NCI-H524 treated with DMSO at 0.1 percent for 48 hours (cell line): ENCODE measurements at regions not wholly inside any gene's neighbourhood (a gene's known extent, or its start where the extent isn't known, plus 50 kb on each side); places are given as distances from the start of the nearest gene placed in this dataset.

Source experiments
- DNase-seq: peaks from one replicate; lab custom pipeline; 2025; lab: John Stamatoyannopoulos, UW

DNA sequence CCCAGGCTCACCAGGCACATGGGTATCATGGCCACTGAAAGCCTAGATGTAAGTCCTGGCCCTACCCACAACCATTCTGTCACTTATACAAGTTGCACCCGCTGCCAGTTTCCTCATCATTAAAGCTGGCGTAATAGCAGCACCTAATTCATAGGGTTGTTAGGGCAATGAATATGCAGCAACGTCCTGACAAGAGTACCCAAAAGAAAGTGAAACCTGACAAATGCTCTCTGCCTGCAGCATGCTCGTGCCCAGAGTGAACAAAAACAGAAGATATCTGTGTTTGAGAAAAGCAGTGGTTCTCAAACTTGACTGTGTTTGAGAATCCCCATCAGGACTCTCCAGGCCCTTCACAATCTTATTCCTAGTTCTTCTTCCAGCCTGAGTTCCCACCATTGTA lies 632.4 kb downstream of the SEMA5A start:
- no peak for DNase-seq

DNA sequence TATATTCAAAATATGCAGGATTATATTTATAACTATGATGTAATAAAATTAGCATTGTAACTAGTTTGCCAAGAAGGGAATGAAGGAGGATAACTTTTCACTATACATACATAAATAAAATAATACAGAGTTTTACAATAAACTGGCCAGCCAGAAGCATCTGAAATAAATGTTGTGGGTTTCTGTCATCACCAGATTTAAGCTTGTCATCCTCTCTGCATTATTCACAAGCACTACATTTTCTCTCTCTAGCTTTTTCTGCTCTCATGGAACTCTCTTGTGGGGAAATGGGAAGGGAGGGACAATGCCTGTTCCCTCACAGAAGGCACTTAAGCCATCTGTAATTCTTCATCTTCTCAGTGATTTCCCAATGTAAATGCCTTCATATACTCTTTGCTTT lies 626.8 kb downstream of the SEMA5A start:
- DNase-seq: no peak

DNA sequence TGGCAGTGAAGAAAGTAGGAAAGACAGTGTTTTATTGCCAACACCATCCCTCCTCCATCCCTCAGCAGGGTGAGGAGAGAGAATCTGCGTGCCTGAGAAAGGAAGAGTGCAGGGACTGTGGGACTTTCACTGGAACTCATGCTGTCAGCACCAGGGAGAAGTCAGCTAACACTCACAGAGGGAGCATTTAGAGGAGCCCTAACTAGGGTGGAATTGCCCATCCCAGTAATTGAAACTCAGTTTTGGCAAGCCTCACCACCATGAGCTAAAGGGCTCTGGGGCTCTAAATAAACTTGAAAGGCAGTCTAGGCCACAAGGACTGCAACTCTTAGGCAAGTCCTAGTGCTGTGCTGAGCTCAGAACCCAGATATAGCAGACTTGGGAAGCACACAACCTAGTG lies 622.3 kb downstream of the SEMA5A start:
- no peak for DNase-seq

DNA sequence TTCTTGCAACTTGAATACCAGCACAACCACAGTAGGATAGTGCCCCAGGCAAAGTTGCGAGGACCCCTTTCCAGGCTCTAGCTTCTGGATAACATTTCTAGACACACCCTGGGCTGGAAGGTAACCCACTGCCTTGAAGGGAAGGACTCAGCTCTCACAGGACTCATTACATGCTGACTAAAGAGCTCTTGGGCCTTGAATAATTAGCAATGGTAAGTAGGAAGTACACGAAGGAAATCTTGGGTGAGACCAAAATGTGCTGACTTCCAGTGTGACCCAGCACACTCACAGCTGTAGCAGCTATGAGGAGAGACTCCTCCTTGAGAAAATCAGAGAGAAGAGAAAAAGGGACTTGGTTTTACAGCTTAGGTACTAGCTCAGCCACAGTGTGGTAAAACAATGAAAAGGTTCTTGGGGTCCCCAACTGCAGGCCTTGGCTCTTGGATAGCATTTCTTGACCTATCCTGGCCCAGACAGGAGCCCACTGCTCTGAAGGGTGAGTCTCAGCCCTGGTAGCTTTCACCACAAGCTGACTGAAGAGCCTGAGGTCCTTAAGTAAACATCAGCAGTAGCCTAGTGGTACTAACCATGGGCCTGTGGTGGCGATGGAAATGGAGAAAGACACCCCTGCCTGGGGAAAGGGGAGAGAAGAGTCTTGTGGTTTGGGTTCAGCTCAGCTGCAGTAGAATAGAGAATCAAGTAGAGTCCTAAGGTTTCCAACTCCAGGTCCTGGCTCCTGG lies 621.7 kb downstream of the SEMA5A start:
- no peak for DNase-seq

DNA sequence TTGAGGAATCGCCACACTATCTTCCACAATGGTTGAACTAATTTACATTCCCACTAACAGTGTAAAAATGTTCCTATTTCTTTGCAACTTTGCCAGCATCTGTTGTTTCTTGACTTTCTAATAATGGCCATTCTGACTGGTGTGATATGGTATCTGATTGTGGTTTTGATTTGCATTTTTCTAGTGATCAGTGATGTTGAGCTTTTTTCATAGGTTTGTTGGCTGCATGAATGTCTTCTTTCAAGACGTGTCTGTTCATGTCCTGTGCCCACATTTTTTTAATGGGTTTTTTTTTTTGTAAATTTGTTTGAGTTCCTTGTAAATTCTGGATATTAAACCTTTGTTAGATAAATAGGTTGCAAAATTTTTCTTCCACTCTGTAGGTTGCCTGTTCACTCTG lies 615.9 kb downstream of the SEMA5A start:
- no peak for DNase-seq

DNA sequence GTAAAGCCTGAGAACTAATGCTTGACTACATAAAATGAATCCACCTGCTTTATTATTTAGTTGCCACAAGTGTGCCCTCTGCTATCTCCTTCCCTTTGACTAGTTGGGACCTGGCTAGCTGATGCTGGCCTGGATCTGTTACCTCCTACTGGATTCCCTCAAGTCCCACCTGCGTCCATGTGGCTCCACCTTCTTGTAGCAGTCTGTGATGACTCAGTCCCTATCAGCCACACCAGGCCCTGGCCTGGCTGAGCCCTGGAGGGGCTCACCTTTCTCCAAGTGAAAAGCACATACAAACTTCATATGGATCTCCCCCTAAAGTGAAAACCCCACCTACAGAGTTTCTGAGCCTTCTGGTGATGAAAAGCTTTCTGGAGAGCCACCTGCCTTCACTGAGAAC lies 611.4 kb downstream of the SEMA5A start:
- no peak for DNase-seq

DNA sequence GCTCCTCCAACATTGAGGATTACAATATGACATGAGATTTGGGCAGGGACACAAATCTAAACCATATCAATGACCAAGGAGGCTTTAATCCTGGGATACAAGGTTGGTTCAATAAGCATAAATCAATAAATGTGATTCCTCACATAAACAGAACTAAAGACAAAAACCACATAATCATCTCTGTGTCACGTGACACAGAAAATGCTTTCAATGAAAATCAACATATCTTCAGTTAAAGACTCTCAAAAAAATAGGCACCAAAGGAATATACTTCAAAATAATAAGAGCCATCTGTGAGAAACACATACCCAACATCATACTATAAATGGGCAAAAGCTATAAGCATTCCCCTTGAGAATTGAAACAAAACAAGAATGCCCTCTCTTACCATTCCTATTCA lies 604.9 kb downstream of the SEMA5A start:
- no peak for DNase-seq

DNA sequence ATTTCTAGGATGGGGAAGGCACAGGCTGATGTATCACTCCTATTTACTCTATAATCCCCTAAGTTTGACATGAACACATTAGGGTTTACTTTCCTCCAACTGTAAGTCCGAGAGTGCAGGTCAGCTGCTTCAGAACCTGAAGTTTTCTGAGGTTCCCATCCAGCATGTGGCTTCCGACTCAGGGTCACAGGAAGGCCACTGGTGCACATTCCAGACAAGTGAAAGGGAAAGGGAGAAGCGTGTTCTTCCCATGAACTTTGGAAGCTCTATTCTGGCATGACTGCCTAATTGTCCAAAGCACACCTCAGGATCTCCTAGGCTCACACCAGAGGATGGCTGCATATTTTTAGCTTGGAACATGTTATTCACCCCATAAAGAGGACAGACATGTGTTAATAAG lies 602.6 kb downstream of the SEMA5A start:
- DNase-seq: no peak

DNA sequence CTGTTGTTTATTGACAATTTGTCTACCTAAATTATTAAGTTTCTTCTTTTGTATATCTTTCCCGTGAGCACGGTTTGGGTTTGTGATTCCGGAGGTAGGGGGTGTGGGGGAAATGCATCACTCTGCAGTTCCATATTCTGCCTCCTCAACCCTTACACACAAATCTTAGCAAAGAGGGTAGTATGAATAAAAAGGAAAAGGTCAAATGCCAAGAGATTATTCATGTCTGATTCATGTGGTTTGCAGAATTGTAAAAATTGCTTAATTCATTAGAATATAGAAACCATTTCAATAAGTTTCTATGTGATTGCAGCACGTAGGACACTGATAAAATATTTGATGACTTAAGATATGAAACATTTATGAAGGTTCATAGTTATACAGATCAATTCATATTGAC lies 601.9 kb downstream of the SEMA5A start:
- DNase-seq: no peak

DNA sequence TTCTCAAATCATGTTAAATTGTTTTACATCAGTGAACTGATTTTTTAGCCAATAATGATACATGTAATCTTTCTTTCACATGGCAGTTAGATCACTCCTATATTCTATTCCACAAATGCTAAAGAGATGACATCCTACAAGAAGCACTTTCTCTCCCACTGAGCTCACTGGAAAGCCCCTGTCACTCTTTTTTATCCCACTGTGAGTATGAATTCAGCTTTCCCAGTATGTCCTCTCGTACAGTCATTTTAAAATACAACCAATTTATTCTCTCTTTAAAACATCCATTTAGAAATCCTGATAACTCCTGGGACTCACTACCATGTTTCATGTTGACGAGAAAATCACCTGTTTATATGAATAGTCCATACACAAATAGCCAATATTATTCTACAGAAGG lies 599.9 kb downstream of the SEMA5A start:
- DNase-seq: no peak

DNA sequence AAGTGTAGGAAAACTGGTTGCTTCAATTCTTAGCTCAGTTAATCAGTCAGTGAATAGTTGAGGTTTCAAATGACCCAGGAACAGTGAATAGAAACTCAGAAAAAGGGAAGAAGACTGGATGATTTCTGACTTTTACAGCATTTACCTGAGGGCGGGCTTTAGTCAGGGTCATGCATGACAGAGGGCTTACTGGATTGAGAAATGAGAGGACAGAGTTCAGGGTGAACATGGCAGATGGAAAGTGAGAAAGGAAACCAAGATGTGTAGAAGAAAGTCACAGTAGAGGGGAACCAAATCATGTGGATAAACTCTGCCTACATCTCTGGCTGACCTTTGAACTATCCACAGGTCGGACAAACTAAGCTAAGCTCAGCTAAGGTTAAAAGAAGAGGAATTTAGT lies 596.0 kb downstream of the SEMA5A start:
- no peak for DNase-seq

DNA sequence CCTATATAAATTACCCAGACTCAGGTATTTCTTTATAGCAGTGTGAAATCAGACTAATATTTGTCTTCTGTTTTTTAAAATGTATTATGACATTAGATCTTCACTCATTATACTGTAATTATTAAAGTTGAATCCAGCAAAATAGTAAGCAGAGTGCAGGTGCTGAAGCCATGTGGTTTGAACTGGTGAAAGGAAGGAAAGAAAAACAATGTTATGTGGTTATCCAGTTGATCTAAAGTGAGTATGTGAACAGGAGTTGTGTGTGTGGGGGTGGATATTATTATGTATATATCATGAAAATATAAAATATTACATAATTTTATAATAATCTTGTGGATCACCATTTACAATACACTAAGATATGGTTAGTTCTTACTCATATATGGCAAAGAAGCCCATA lies 593.7 kb downstream of the SEMA5A start:
- DNase-seq: no peak

DNA sequence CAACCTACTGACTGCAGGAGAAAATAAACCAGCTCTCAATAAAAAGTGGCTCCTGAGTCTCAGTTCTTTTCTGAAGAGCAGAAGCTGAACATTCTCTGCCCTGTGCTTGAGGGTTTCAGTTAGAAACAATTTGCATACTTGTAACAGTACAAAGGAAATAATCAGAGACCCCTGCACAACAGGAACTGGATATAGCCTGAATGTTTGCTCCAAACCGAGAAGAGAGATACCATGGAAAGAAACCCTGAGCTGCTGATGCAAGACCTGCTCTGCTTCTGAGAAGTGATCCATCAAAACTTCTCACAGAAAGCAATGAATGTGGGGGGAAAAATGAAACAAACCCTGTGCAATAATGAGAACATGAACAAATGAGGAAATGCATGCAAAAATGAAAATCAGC lies 592.9 kb downstream of the SEMA5A start:
- no peak for DNase-seq

DNA sequence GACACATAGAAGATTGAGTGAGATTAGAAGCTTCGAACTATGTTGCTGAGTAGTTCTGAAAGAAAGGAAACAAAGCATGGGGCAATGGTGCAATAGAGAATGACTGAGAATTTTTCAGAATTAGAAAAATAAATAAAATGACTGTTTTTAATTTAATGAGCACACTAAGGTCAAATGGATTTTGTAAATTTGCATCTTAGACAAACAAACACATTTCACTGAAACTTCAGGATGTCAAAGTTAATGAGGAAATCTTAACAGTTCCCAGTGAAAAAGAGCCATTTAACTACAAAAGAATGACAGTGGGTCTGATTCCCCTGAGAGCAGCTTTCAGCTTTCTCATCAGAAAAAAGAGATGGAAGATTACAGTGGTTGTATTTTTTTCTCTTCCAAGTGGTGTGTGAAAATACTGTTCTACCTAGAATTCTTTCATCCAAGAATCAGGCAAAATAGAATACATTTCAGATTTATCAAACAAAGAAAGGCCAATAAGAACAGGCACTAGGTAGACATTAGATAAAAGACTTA lies 591.9 kb downstream of the SEMA5A start:
- no peak for DNase-seq

DNA sequence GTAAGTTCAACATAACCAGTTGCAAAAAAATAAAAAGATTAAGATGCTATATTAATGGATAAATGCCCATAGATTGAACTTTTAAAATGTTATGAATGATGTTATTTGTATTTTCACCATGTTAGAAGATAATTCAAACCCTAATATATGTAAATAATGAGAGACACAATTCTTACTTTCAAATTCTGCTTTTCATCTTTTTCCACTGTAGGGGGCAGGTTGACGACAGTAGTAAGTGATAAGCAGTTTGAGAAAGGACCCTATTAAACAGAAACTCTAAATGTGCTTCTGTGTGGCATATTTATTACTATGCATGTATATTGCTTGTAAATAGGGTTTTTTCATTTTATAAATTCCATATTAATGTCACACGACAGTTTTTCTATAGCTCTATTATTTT lies 591.1 kb downstream of the SEMA5A start:
- DNase-seq: no peak

DNA sequence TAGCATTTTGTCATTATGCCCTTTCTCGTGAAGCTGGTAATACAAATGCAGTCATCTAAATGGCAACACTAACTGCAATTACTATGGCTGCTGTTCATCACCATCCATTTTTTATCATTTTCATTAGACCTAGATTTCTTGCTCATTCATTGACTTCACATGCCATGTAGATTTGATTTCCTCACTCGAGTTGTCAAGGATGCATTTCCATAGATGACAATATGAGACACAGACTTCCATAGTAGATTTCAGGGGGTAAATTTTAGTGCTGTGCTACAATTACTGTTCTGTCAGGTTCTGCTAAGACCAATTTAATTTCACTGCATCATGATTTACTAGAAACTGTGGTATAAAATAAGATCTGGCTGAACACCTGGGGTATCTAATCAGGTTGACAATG lies 589.2 kb downstream of the SEMA5A start:
- DNase-seq: no peak

DNA sequence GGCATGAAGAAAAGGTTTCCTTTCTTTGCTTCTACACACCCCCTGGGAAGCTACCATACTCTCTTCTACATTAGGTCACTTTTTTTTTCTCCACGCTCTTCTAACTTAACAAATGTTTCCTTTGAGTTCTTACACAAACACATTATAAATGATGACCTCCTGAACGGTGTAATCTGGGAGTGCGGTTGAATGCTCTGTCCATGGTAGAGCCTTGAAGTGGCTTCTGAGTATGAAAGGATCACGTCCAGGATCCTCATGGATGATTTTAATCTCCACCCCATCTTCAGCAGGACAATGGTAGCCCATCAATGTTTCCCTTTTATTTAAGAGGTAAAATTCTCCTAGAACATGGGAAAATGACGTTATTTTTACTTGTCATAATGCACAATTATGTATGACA lies 587.3 kb downstream of the SEMA5A start:
- no peak for DNase-seq

DNA sequence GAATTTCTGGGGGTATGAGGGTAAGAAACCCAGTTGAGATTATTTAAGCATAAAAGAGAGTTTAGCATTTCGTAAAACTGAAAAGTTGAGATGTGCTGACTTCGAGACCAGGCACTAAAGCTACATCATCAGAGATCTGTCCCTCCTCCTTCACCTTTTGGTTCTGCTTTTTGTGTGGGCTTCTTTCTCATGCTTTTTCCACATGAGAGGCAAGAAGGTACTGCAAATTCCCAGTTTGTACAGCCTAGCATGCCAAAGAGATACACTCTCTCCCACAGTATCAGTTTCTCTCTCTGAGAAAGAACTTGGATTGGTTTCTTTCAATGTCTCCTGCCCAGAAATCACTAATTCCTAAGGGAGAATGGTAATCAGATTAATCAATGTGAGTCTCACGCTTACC lies 584.7 kb downstream of the SEMA5A start:
- no peak for DNase-seq

DNA sequence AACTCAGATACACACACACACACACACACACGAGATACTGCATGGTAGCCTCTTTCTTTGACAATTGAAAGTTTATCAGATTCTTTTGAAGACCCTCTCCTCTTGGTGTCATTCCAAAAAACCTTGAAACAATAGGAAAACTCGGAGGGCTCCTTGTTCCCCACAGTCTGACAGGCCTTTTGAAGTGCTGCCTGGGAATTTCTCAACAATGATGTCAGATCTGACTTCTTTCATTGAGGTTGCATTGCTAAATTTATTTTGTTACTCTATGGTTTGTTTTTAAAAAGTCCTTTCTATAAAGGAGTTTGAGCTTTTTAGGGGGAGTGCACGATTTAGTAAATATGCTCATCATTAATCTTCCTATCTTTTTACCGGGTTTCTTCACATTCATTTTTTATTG lies 583.9 kb downstream of the SEMA5A start:
- no peak for DNase-seq

DNA sequence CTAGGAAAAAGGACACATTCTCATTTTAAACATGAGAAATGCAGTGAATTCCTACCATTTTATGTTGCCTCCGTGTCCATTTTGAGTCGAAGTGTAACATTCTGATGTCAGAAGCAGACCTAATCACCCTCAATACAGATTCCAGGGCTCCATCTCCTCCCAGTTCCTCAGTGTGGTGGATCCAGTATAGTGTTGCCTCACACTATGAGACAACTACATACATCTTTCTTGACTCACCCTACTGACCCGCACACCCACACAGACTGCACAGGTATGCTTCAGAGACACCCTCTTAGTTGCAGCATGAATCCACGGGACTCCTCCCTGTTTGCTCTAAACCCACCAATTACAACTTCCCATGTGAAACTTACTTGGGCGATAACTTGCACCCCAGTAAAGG lies 564.9 kb downstream of the SEMA5A start:
- DNase-seq: no peak

DNA sequence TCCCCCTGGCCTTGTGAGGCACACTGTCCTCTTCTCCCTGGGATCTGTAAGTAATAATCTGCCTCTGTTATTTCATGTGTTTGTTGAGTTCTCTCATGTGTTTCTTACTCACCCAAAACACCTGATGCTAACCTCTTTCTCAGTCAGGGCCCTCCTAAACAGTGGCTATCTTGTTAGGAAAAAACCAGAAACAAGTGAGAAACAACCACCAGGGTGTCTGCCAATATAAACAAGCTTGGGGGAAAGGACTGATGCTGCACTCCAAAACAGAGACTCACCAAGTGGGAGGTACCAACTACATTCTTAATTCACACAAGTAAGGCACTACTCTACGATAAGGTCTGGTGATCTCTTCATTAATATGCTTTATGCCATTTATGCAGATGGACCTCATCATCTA lies 564.4 kb downstream of the SEMA5A start:
- DNase-seq: no peak

DNA sequence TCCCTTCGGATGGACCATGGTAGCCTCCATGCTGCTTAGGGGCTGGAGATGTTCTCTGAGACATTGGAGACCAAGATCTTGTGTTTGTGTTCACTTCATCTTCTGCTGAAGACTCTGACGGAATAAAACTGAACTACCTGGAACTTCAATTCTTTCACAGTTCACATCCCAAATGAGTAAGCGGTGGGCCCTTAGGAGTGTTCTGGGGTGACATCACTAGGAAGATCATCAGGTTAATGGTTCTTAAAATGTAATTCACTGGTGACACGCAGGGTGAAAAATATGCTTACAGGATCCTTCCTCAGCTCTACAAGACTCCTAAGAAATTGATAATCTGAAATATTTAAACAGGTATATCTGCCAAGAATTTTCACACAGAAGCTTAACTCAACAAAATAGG lies 561.5 kb downstream of the SEMA5A start:
- no peak for DNase-seq
